ENCODE measurements at regions not wholly inside any gene's neighbourhood (a gene's known extent, or its start where the extent isn't known, plus 50 kb on each side); places are given as distances from the start of the nearest gene placed in this dataset.

GRCh38 chr9:1771094-1771789, 243.9 kb upstream of the SMARCA2 start:
- no peak for TF ChIP-seq CTCF (IDR thresholded peaks at IDR 0.05; ENCODE audit: low read length)
- TF ChIP-seq EZH2 (IDR thresholded peaks at IDR 0.05; ENCODE audit: borderline replicate concordance, low read length), result no peak

Measured in OCI-LY1 (cell line).